ENCODE measurements at regions not wholly inside any gene's neighbourhood (a gene's known extent, or its start where the extent isn't known, plus 50 kb on each side); places are given as distances from the start of the nearest gene placed in this dataset.
"Not testable (repeated sequence)": the region's sequence is repeated elsewhere in the genome, so short reads cannot be mapped to it uniquely, and the experiment has no call there.

- ATAC-seq (no peak), DNase-seq (no peak)
- intact Hi-C loops (cut with micrococcal nuclease), result no loop called here
These were observed 317.5 kb downstream of the HIVEP2 start for GRCh38 chr6:142627474-142627873.

- no peak for ATAC-seq
- DNase-seq, result no peak
- intact Hi-C loops (cut with micrococcal nuclease), result no loop called here
These were observed 313.2 kb downstream of the HIVEP2 start for GRCh38 chr6:142631517-142632385.

DNA sequence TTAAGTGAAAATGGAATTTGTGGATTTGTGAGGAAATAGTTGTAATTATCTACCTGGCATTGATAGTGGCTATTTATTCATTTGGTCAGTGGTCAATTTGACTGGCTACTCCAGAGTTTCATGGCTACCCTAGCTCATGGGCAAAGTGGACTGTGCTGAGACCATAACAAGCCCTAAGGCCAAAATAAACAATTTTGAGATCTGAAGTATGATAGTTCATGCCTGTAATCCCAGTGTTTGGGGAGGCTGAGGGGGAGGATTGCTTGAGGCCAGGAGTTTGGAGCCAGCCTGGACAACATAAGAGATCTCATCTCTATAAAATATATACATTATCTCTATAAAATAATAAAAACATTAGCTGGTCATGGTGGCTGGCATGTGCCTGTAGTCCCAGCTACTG lies 311.7 kb downstream of the HIVEP2 start:
- intact Hi-C loops (cut with micrococcal nuclease), result no loop called here
- ATAC-seq, result no peak
- no peak for DNase-seq

GRCh38 chr6:142635130-142635529 lies 309.8 kb downstream of the HIVEP2 start:
- no peak for ATAC-seq
- no peak for DNase-seq
- intact Hi-C loops (cut with micrococcal nuclease), result no loop called here

- intact Hi-C loops (cut with micrococcal nuclease), result no loop called here
- ATAC-seq, result no peak
- DNase-seq, result no peak
These were observed 307.2 kb downstream of the HIVEP2 start for GRCh38 chr6:142637624-142638351.

DNA sequence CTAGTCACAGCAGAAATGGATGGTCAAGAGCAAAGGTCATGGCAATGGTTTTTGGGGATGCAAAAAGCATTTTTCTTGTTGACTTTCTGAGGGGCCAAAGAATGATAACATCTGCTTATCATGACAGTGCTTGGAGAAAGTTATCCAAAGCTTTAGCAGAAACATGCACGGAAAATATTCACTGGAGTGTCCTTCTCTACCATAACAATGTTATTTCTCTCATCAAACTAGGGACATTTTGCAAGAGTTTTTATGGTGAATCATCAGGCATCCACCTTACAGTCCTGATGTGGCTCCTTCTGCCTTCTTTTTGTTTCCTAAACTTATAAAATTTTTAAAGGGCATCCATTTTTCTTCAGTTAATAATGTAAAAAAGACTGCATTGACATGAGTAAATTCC lies 302.3 kb downstream of the HIVEP2 start:
- intact Hi-C loops (cut with micrococcal nuclease), result no loop called here
- DNase-seq, result no peak
- ATAC-seq, result no peak

DNA sequence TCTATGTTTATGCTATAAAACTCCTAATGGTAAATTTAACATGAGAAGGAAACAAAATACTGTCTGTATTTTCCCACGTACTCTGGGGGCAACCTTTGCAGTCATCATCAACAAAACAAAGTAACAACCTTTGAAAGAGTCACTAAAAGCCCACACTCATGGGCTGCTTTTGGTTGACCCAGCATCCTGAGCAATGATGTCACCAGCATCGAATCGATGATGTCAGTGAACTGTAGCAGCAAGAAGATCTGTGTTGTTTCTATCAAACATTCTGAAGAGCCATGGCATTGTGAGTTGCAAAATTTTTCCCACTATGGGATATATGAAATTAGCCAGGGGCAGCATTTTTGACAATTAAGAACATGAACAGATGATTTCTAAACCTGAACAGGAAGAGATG lies 300.1 kb downstream of the HIVEP2 start:
- ATAC-seq (no peak), DNase-seq (no peak)
- intact Hi-C loops (cut with micrococcal nuclease), result no loop called here

DNA sequence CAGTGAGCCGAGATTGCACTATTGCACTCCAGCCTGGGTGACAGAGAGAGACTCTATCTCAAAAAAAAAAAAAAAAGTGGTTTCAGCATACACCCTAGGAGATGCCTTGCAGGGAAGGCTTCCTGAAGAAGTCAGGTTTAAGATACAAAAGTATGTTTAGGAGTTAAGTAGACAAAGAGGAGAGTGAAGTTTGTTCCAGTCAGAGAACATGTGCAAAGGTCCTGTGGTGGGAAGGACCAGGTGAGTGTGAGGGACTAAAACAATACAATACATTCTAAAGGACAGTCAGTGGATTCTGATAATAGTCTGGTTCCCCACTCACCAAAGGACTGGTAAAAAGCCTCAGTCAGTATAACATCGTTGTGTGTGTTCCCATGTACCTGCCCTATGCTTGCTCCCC lies 299.3 kb downstream of the HIVEP2 start:
- no peak for ATAC-seq
- DNase-seq, result no peak
- intact Hi-C loops (cut with micrococcal nuclease), result no loop called here

- intact Hi-C loops (cut with micrococcal nuclease), result no loop called here
- ATAC-seq (no peak), DNase-seq (no peak)
These were observed 297.4 kb downstream of the HIVEP2 start for GRCh38 chr6:142647449-142648035.

DNA sequence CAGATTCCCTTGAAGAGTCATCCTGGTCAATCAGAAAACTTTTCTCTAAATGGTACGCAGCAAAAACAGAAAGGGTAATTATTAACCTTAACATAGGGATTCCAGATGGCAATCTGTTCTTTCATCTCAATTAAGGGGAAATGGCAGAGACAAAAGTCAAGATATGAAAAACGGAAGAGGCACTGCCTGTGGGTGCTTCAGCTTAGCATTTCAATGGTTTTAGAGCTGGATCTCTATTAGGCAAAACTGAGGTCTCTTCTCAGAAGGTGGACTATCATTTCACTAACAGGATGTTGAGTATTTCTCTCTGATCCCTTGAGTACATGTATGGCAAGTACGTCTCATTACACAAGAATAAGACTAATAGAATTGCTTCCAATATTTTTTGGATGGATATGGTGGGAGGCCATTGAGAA lies 296.9 kb downstream of the HIVEP2 start:
- intact Hi-C loops (cut with micrococcal nuclease), result no loop called here
- ATAC-seq (no peak), DNase-seq (no peak)

- intact Hi-C loops (cut with micrococcal nuclease), result no loop called here
- no peak for ATAC-seq
- no peak for DNase-seq
These were observed 296.4 kb downstream of the HIVEP2 start for GRCh38 chr6:142648526-142648925.

DNA sequence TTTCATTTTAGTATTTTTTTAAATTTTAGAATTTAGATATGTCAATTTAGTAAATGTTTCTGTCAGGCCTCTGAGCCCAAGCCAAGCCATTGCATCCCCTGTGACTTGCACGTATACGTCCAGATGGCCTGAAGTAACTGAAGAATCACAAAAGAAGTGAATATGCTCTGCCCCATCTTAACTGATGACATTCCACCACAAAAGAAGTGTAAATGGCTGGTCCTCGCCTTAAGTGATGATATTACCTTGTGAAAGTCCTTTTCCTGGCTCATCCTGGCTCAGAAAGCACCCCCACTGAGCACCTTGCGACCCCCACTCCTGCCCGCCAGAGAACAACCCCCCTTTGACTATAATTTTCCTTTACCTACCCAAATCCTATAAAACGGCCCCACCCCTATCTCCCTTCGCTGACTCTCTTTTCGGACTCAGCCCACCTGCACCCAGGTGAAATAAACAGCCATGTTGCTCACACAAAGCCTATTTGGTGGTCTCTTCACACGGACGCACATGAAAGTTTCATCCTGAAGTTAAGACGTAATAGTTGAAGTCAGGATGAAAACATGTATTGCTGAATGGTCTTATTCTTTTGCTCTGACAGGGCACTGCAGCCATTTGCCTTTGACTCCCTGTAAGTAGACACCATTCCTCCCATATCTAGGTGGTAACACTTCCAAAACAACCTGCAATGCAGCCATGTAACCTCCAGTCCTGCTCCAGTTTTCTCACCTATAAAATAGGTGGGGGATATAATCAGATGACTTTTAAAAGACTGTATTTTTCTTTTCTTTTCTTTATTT lies 295.3 kb downstream of the HIVEP2 start:
- DNase-seq; ATAC-seq; intact Hi-C loops (cut with micrococcal nuclease): not testable (repeated sequence)

DNA sequence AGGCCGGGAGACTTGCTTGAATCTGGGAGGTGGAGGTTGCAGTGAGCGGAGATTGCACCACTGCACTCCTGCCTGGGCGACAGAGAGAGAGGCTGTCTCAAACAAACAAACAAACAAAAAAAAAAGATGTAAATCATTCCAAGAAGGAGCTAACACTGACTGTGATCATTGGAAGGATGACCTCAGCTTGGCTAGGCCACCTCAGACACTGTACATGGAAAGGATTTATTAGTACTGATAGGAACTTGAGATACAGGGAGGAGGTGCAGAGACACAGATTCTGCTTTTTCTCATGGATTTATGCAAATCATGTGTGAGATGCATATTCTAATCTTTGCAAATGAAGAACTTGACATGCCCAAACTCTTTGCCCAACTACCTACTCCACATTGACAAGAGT lies 293.6 kb downstream of the HIVEP2 start:
- intact Hi-C loops (cut with micrococcal nuclease), result no loop called here
- ATAC-seq (no peak), DNase-seq (no peak)

GRCh38 chr6:142653710-142654420 lies 291.1 kb downstream of the HIVEP2 start:
- DNase-seq, result no peak
- intact Hi-C loops (cut with micrococcal nuclease), result no loop called here
- no peak for ATAC-seq

GRCh38 chr6:142659661-142660060 lies 285.3 kb downstream of the HIVEP2 start:
- ATAC-seq (no peak), DNase-seq (no peak)
- intact Hi-C loops (cut with micrococcal nuclease), result no loop called here

GRCh38 chr6:142665393-142665792 lies 279.6 kb downstream of the HIVEP2 start:
- ATAC-seq (no peak), DNase-seq (no peak)
- intact Hi-C loops (cut with micrococcal nuclease), result no loop called here

DNA sequence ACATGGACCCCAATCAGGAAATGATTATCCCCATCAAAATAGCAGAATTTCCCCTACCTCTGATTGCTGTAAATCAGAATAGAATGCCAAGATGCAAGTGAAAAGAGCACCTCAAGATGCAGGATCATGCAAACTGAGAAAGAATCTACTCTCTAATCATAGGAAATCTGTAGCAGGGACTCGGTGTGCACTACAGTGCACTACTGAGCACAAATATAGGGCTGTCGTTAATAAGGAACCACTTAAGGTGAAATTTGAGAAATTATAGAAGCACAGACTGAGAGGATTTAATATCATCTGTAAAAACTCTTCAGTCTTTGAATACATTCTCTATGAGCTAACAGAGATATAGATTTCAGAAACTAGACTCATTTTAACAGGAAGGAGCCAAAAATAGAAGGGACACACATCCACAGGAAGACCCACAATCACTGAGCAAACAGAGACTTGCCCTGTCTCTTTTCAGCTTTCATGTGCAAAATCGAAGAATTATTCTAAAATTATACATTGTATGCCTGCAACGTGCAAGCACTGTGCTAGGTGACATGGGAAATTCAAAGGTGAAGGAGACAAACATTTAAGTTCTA lies 278.3 kb downstream of the HIVEP2 start:
- no peak for ATAC-seq
- no peak for DNase-seq
- intact Hi-C loops (cut with micrococcal nuclease), result no loop called here

GRCh38 chr6:142669471-142670351 lies 275.3 kb downstream of the HIVEP2 start:
- DNase-seq (no peak), ATAC-seq (no peak)
- intact Hi-C loops (cut with micrococcal nuclease), result no loop called here
